Gastrocnemius medialis (tissue), 4 donors: ENCODE measurements at regions not wholly inside any gene's neighbourhood (a gene's known extent, or its start where the extent isn't known, plus 50 kb on each side); places are given as distances from the start of the nearest gene placed in this dataset.

Source experiments
- CTCF ChIP-seq, 5 experiments: fragments of 450-650 bp in 3 of 5; fragments of 200-600 bp in 2 of 5; sonication (generic) in 2 of 5; IDR thresholded peaks in 4 of 5; conservative IDR thresholded peaks in 1 of 5; 1 replicate in 4 of 5; 2 replicates in 1 of 5; pipeline ENCODE4 v1.5.1; 2016 to 2019; ENCODE audit warnings: antibody characterized with exemption in 5 of 5, mild to moderate bottlenecking in 3 of 5, moderate library complexity in 3 of 5
- POLR2A ChIP-seq, 2 donors: fragments of 450-650 bp; IDR thresholded peaks; one replicate each; pipeline ENCODE4 v1.6.1; 2017; ENCODE audit warnings: antibody characterized with exemption in 2 of 2, mild to moderate bottlenecking in 2 of 2, moderate library complexity in 2 of 2

GRCh38 chr1:207256869-207257268 lies 64.6 kb upstream of the CD55 start:
- TF ChIP-seq CTCF (IDR thresholded peaks at IDR 0.05 in 4 of 5, conservative IDR thresholded peaks at IDR 0.05 in 1 of 5) (no peak), POLR2A (IDR thresholded peaks at IDR 0.05) (no peak)
